Stimulated activated CD8-positive, alpha-beta memory T cell treated with anti-CD3 and anti-CD28 coated beads, Interleukin-7, amount 100 ng/mL, for 48 hours (primary cell): ENCODE measurements at regions not wholly inside any gene's neighbourhood (a gene's known extent, or its start where the extent isn't known, plus 50 kb on each side); places are given as distances from the start of the nearest gene placed in this dataset.

ENCODE experiments used
- DNase-seq, 2 donors: peaks; one replicate each; pipeline ENCODE4 v3.0.0-alpha.2; 2020; ENCODE audit warnings: low read depth in 1 of 2; ENCODE audit errors: extremely low read depth in 1 of 2

DNA sequence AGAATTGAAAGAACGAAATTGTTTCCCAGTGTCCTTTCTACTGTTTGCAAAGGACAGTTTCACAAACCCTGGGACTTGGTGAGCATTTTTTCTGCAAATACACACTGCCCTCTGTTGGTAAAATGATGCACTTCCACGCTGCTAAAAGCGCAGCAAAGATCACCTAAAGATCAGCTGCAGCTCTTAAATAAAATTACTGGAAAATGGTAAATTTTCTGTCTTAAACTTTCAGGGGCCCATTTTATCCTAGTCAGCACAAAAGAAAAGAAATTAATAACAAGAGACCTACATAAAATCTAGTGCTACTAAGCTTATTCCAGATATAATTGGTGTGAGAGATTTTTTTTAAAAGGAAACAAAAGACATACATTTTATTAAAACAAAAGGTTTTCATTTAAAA lies 566.0 kb downstream of the CAAP1 start:
- DNase-seq, result no peak

DNA sequence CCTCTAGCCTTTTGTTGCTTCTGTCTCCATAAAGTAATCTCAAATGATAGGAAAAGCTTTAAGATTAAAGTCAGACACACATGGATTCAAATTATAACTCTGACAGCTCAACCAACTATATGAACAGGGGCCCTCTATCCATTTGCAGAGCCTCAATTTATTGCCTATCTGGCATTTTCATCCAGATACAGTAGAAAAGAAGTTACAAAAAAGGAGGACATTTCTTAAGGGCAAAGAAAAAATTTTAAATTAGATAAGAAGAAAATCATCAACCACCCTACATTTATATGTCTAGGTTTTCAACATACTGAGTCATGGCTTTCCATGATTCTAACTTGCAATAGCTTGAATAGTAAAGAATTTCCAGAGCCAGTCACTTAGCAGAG lies 567.2 kb downstream of the CAAP1 start:
- no peak for DNase-seq

DNA sequence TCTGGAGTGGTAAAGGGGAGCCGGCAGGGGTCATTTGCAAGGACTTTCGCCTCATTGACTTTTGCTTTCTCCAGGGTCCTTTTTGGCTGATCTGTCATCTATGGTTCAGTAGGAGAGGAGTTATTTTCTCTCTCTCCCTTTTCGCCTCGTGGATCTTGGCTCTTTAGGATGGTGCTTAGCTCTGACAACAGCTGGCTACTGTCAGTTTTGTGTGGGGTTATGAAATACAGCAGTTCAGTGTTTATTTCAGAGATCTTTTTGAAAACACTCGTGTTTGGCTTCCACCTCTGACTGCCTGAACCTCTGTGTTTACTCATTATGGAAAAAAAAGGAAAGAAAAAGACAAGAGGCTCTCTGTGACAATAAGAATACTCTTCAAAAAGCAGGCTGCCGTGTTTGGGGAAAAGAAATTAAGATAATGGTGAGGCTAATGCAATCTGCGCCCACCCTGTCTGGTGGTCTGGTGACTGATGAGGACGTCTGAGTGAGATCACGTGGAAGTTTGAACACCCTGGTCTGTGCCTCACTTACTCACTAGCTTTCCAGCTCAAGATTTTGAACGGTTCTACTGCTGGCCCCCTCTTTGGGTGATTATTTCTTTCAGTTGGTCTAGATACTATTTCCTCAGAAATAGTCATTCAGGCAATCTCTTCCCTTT lies 567.7 kb downstream of the CAAP1 start:
- no peak for DNase-seq

DNA sequence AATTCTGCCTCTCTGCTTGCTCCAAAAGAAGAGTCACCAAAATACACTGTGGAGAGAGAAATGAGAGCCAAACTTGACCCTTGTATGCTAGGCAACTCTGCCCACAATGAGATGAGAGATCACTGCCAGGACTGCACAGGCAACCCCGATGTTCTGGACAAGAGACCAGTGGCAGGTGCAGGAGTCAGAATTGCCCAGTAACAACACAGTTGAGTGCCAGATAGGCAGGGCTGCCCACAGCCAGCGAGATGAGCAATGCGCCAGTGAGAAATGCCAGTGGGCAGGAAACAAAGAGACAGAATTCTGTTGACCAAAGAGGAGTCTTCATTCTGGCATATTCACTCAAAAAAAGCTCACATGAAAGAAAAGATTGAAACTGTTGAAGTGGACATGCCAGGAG lies 570.7 kb downstream of the CAAP1 start:
- DNase-seq, result no peak

DNA sequence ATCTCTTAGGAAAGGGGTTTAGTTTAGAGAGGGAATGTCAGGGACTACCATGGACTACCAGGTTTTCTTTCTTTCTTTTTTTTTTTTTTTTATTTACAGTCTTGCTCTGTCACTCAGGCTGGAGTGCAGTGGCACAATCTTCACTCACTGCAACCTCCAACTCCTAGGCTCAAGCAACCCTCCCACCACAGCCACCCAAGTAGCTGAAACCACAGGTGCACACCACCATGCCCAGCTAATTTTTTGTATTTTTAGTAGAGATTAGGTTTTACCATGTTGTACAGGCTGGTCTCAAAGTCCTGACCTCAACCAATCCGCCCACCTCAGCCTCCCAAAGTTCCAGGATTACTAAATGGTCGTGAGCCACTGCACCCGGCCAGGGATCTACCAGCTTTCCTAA lies 572.7 kb downstream of the CAAP1 start:
- DNase-seq, result no peak

DNA sequence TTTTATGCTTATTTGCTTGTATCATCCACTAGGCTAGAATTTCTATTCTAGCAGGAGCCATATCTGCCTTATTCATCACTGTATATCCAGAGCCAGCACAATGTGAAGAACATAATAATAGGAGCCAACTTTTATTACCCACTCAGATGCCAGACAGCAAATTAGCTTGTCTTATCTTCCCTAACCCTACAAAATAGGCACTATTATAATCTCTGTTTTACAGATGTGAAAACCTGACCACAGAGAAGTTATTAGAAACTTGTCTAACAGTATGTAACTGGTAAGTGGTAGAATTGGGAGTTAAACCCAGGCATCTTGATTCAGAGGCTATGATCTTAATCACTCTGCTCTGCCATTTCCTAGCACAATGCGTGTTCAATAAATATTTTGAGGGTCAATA lies 579.5 kb downstream of the CAAP1 start:
- DNase-seq, result no peak

DNA sequence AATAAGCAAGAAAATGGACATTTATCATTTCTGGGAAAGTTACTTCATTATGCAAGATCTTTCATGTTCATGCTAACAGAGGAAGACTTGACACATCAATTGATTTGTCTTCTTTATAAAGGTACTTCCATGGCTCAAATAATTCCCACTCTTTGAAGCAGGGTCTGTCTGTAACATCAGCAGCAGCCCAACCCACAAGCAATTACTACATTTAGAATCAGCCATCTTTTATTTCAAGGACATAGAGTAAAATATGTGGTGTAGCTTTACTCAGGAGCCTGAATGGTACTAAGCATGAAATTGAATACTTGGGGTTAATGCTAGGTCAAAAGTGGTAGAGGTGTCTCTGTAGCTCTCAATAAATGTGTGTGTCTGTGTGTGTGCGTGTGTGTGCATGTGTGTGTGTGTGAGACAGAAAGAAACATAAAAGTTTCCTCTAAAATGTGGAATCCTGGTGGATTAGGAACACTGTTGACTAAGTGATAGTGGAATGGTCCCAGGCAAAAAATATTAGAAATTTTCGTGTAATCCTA lies 581.1 kb downstream of the CAAP1 start:
- DNase-seq, result no peak

DNA sequence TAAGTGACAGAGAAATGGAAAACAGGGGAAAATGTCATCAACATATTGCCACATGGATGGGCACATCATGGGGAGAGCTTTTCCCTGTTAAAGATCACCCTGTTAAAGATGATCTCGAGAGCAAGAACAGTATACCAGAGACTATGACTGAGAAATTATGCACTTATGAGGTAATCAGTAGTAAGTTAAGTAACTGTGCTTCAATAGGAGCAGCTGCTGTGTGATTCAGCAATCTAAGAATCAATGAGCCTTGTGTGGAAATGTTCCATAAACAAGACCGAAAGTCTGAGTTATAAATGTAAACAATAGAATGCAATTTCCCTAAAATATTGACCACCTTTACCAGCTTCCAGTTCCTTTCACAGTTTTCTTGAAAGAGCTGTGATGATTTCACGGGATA lies 582.3 kb downstream of the CAAP1 start:
- no peak for DNase-seq

DNA sequence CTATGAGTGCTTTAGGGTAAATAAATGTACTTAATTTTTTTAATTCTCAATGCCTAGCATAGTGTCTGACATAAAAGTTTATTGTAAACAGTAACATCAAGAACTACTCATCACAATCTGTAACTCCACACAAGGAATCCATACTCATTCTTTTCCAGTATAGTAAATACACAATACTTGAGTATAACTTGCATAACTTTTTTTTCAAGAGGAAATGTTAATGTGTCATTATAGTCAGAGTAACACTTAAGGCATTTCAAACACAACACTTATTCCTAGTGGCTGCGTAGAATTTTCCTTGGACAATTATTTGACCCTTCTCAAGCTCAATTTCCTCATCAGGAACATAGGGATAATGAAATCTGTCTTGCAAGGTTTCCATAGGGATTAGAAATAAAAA lies 584.3 kb downstream of the CAAP1 start:
- no peak for DNase-seq

DNA sequence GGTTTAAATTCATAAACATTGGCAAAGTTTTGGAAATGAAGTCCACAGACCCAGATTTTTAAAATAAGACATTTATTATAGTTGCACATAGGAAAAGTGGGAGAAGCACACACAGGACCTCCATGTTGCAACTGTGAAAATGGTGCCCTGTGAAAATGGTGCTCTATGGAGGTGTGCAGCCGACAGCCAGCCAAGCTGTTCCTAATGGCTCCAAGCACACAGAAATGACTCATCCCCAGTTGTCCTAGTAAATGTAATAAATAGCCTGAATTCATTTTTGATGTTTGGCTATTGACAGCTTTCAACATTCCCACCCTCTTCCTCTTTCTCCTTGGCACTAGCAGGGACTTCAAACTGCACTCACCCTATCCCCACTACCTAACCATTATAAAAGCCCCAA lies 590.9 kb downstream of the CAAP1 start:
- no peak for DNase-seq

DNA sequence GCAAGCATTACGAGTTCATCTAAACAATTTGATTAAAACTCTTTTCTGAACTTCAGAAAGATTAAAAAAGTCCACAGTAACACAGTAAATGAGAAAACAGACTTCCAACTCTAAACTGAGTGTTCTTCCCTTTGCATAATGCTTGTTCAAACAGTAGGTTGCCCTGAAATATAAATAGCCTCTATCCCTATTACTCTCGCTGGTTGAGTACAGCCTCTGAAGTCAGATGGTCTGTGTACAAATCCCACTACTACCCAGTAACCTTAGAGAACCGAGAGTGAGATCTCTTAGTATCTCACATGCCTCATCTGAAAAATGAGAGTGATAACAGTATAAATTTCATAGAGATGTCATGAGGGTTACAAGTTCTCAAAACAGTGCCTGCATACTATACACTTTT lies 591.6 kb downstream of the CAAP1 start:
- DNase-seq, result no peak

DNA sequence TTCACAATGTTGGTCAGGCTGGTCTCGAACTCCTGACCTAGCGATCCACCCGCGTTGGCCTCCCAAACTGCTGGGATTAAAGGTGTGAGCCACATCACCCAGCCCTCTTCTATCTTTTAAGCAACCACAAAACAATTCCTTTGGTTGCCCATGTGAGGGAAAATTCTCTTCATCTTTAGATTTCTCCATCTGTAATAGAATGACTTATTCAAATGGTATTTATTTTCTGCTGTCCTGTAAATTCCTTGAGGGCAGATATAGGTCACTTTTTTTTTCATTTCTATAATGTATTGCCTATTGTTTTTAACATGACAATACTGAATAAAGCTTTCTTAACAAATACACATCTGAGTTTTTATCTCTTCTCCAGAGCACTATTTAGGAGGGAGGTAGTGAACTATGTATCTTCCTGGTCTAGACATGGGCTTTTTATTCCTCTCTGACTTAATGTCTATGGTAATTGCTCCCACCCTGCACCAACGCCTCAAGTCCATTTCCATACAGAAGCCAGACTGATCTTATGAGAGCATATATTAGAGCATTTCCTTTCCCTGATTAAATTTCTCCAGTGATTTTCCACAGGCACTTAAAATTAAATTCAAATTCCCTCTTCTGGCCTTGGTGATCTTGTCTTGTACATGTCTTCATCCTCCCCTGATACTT lies 595.6 kb downstream of the CAAP1 start:
- DNase-seq, result no peak

DNA sequence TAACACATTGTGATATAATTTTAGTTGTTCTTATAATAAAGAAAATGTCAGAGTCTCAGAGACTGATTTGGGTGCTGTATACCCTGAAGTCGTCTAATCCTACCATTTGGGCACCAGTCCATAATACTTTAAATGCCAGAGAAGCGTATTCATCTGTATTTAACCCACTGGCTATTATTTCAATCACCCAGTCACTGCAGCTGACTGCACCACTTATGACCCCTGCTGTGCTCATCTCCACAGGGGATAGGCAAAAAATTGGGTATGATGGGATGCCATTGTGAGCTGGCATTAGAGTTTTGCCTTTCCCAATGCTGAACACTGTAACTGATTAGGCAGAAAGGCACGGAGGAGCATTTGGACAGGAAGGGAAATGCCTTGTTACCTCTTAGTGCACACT lies 599.7 kb downstream of the CAAP1 start:
- no peak for DNase-seq

DNA sequence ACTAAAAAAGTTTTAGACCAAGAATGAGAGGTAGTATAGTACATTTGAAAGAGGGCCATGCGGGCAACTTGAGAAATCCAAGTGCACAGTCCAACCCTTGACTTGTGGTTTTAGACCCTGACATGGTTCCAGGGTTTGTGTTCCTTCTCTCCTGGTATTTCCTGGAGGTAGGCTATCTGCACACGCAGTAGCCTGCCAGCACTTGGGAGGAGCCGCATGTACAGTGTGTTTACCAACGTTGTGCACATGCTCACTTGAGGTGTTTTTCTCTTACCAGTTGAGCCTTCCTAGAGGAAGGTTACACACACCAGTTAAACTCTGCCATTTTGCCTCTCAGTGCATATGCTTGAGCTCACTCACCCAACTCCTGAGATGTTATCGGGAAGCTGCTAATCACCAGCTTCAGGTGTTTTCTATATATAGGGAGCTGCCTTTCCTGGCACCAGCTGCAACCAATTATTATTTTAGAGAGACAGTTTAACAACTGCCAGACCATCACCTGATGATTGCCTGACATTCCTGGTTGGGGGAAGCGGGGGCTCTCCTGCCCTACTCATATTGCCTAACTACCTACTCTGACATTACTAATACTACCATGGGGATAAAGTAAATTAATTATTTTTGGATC lies 593.4 kb upstream of the TUSC1 start:
- no peak for DNase-seq

DNA sequence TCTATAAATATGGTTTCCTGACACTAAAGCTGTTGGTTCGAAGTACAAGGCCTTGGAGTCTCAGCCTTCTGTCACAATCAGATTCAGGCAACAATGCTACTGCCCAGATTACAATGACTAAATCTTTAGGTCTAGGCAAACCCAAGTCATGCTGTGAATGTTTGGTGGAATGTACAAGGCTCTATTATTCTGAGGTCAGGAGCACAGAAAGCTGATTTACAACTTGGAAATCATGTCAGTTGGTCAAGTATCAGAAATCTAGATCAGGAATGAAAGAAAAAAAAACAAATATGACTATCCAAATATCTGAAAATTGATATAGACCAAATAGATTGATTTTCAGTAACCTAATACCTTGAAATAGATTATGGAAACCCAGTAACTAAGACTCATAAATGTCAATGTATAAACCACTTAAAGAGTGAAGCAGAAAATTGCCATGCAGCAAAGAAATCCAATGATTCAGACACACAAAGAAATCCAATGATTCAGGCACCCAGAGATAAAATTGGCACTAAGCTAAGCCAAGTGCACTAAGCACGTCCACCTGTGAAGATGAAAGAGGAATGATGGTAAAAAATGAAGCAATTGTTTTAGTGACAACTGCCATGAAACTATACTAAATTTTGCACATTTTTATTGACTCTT lies 588.0 kb upstream of the TUSC1 start:
- no peak for DNase-seq

DNA sequence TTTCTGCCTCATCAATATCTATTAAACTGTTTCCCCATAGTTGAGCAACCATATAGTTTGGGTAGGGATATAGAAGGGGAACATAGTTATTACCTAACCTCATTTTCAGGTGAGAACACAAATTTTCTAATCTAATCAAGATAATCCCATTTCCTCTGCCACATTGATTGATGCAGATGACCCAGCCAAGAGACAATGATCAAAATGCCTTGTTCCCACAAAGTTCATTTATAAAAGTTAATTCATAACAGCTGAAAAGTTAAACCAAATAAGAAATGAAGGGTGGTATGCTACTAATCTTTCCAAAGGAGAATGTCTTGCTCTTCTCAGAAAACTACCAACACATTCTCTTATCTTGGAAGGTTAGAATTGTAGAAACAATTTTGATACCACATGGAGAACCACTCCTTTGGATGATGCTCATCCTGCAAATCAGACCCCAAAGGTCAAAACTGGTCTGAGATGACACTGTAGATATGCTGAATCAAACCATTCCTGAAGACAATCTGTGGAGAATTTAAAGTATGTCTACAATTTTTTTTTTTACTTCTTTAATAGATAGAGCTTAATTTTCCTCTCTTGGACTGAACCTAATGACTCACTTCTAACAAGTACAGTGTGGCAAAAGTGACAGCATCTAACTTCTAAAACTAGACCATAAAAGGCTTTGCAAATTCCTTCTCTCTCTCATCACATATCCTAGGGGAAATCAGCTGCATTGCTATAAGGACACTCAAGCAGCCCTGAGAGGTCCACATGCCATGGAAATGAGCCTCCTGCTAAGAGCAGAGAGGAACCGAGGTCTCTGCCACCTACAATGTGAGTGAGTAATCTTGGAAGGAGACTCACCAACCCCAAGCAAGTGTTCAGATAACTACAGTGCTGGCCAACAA lies 586.7 kb upstream of the TUSC1 start:
- DNase-seq, result no peak

DNA sequence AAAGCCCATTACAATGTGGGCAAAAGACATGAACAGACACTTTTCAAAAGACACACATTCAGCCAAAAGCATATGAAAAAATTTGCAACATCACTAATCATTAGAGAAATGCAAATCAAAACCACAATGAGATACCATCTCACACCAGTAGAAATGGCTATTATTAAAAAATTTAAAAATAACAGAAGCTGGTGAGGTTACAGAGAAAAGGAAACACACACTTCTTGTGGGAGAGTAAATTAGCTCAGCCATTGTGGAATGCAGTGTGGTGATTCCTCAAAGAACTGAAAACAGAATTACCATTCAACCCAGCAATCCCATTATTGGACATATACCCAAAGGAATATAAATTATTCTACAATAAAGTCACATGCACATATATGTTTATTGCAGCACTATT lies 585.2 kb upstream of the TUSC1 start:
- no peak for DNase-seq

DNA sequence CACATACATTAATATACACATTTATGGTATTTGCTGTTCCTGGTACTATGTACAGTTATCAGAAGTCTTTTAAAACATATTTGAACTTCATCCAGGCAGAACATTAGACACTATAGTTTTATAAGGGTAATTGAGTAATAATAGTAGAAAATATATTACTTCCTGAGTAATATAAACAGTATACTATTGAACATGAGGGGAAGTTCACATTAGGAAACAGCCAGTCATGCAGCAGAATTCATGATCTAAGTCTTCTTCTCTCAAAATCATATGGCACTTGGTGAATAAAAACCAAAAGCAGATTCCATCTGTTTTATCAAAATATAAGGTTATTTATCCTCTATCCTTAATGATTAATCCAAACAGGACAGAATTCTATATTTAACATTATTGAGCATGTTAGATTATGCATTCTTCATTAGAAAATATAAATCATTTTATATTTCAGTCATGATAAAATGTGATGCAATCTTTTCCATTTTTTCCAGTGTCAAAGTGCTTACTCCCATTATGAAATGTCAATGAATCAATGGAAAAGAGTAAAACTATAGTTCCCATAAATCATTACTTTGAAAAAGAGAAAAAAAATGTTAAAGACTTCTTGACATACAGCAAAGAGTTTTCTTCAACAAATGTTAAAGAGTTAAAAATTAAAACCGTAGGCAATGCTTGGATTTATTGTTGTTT lies 584.3 kb upstream of the TUSC1 start:
- no peak for DNase-seq

DNA sequence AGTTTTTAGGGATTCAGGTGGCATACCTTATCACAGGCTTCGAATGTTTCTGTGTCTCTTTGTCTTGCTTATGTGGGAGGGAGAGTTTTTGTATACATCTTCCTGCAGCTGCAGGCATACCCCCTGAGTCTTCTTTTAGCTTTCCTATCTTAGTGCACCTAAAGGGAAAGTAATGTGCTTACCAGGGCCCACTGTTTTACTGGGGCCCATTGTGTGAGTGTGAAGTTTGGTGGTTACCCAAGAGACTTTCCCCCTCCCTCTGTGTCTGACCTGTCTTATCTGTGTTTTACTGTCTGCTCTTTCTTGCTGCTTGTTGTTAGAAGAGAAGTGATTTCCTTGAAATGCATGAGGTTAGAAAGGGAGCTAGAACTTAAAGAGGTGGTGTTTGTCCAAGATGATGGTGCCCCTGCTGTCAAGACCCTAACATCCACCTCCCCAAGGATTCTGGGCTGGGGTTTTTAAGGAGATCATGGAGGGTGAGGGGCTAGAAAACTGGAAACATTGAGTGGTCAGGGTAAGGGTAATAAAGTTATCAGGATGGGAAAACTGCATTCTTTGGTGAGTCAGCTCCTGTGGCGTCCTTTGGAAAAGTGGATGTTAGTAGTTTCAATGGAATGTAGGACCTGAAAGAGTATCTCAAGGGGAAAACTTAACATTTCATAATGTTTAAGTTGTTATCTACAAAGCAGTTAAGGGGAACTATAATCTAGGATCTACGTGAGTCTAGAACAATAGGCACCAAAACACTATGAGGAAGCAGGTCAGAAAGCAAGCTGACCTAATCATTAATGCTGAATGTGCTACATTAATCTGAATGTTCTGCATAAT lies 583.5 kb upstream of the TUSC1 start:
- no peak for DNase-seq
